Activated naive CD4-positive, alpha-beta T cell treated with anti-CD3 and anti-CD28 coated beads, Interleukin-2, amount 50 U/mL, for 24 hours (primary cell): ENCODE measurements at regions not wholly inside any gene's neighbourhood (a gene's known extent, or its start where the extent isn't known, plus 50 kb on each side); places are given as distances from the start of the nearest gene placed in this dataset.
"Not testable (repeated sequence)": the region's sequence is repeated elsewhere in the genome, so short reads cannot be mapped to it uniquely, and the experiment has no call there.

Source experiments
- H3K27ac Mint-ChIP-seq: one replicate; pipeline ENCODE4 v1.8.0; 2021; ENCODE audit warnings: mild to moderate bottlenecking, mixed read lengths
- H3K27me3 Mint-ChIP-seq: one replicate; pipeline ENCODE4 v1.8.0; 2021; ENCODE audit warnings: mixed read lengths
- H3K36me3 Mint-ChIP-seq: one replicate; pipeline ENCODE4 v1.8.0; 2021; ENCODE audit warnings: mixed read lengths
- H3K4me1 Mint-ChIP-seq: one replicate; pipeline ENCODE4 v1.8.0; 2021; ENCODE audit warnings: mixed read lengths
- H3K4me3 Mint-ChIP-seq: one replicate; pipeline ENCODE4 v1.8.0; 2021; ENCODE audit warnings: mild to moderate bottlenecking, mixed read lengths
- H3K9me3 Mint-ChIP-seq: one replicate; pipeline ENCODE4 v1.8.0; 2021; ENCODE audit warnings: mixed read lengths

DNA sequence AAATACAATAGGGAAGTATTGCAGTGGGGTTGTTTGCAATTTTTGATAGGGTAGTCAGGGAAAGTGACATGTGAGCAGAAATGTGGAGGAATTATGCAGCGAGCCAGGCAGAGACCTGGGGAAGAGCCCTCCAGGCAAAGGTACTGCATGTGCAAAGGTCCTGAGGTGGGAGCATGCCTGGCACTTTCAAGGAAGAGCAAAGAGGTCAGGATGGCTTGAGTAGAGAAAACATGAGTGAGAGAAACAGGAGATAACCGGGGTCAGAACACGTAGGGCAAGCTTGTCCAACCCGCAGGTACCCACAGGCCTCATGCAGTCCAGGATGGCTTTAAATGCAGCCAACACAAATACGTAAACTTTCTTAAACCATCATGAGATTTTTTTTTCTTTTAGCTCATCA, 71.0 kb downstream of the COQ2 start:
- Mint-ChIP-seq H3K27ac (peak overlapping the region; percentile 63), H3K4me1 (peaks cover 93% of the 10 kb centered on the region), H3K4me3 (no peak overlapping the region)

DNA sequence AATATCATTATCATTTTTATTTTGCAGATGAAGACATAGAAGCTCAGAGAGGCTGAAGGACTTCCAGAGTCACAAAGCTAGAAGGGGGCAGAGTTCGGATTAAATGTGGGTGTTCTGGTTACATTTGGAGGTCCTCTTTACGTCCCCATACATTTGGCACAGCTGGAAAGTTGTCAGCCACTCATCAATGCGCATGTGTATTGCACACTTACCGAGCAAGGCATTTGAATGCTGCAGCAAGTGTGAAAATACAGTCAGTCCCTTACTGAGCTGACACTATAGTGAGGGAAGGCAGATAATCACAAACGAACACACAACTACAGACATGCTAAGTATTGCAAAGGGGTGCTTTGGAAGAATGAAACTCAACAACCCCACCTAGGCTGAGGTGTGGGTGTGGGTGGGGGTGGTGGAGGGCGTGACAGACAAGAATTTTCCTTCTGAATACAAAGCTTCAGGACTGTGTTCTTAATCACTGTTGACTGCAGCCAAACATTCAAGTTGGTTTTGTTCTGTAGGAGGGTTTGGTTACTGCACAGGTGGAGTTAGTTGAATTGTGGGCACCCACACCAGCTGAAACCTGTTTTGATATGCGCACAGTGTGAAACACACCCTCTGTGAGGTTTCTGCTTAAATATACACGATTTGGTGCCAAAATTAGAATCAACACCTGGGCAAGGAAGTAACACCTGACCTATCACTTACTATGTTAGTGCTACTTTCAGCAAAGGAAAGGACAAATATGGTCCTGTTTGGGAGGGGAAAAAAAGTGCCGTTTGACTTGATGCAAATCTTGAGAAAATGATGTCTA, 72.4 kb downstream of the COQ2 start:
- peak overlapping the region; percentile 72 for H3K4me3 Mint-ChIP-seq
- peaks cover 85% of the 10 kb centered on the region for H3K4me1 Mint-ChIP-seq
- peaks cover 2% of the 10 kb centered on the region for H3K36me3 Mint-ChIP-seq
- H3K27ac Mint-ChIP-seq: peak overlapping the region; percentile 89
- no peaks in the 10 kb centered on the region for H3K27me3 Mint-ChIP-seq
- peaks cover 5% of the 10 kb centered on the region for H3K9me3 Mint-ChIP-seq

More for the DNA sequence above, 71.0 kb downstream of the COQ2 start:
- Mint-ChIP-seq H3K27me3 (no peaks in the 10 kb centered on the region), H3K9me3 (peaks cover 5% of the 10 kb centered on the region), H3K36me3 (peaks cover 2% of the 10 kb centered on the region)

- H3K4me3 Mint-ChIP-seq: no peak overlapping the region
Measured at GRCh38 chr4:83209419-83209818, 75.2 kb downstream of the COQ2 start.

DNA sequence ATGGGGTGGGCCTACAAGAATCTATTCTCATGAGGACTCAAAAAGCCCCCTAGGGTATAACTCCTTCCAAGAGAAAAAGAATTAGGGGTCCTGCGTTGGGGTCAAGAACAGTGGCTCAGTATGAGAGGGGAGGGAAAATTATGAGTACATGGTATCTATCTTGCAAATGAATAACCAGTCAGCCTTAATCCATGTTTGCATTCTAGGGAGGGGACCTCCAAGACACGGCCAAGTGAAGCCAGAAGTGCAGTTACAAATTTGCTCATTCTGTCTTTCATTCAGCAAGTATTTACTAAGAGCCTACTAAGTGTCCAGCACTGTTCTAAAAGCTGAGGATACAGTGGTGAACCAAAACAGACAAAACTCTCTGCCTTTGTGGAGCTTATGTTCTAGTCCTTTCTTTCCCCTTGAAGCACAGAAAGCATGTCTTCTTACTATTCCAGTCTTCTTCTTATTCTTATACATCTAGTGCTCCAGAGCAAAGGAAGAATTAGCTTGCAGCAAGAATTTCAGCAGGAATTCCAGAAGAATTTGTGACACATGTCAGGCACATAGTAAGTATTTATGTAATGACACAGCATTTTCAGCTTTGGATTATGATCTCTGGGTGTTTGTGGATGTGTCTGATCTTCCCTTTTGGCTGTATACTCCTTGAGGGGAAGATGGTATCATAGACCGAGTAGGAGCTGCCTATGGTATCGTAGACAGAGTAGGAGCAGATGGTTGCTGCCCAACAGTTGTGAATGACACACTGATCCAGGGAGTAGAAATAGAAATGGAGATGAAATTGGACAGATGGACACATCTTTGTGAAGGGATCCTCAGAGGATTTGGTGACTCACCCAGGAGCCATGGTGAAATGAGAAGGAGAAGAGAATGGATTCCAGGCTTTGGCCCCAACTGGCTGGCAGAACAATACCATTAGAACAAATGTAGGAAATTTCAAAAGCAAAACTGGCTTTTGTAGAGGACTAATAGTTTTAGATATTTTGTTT, 75.9 kb downstream of the COQ2 start:
- peaks cover 5% of the 10 kb centered on the region for H3K9me3 Mint-ChIP-seq
- peaks cover 55% of the 10 kb centered on the region for H3K4me1 Mint-ChIP-seq
- no peaks in the 10 kb centered on the region for H3K27me3 Mint-ChIP-seq
- H3K36me3 Mint-ChIP-seq: peaks cover 2% of the 10 kb centered on the region
- no peak overlapping the region for H3K4me3 Mint-ChIP-seq
- H3K27ac Mint-ChIP-seq: peak overlapping the region; percentile 52

More at GRCh38 chr4:83209419-83209818, 75.2 kb downstream of the COQ2 start:
- peaks cover 59% of the 10 kb centered on the region for H3K4me1 Mint-ChIP-seq
- peaks cover 5% of the 10 kb centered on the region for H3K9me3 Mint-ChIP-seq
- peaks cover 2% of the 10 kb centered on the region for H3K36me3 Mint-ChIP-seq
- H3K27ac Mint-ChIP-seq: no peak overlapping the region
- H3K27me3 Mint-ChIP-seq: no peaks in the 10 kb centered on the region

GRCh38 chr4:83207497-83208101, 77.0 kb downstream of the COQ2 start:
- H3K9me3 Mint-ChIP-seq: peaks cover 5% of the 10 kb centered on the region
- H3K4me1 Mint-ChIP-seq: peaks cover 45% of the 10 kb centered on the region
- H3K4me3 Mint-ChIP-seq: no peak overlapping the region
- H3K27me3 Mint-ChIP-seq: no peaks in the 10 kb centered on the region
- H3K27ac Mint-ChIP-seq: no peak overlapping the region
- H3K36me3 Mint-ChIP-seq: no peaks in the 10 kb centered on the region

GRCh38 chr4:83205760-83206159, 78.8 kb downstream of the COQ2 start:
- Mint-ChIP-seq H3K36me3 (no peaks in the 10 kb centered on the region), H3K4me3 (no peak overlapping the region), H3K27ac (no peak overlapping the region), H3K9me3 (peaks cover 5% of the 10 kb centered on the region), H3K4me1 (peaks cover 29% of the 10 kb centered on the region), H3K27me3 (no peaks in the 10 kb centered on the region)

GRCh38 chr4:83204731-83205130, 79.9 kb downstream of the COQ2 start:
- Mint-ChIP-seq H3K36me3 (no peaks in the 10 kb centered on the region), H3K27me3 (no peaks in the 10 kb centered on the region), H3K9me3 (peaks cover 5% of the 10 kb centered on the region), H3K4me3 (no peak overlapping the region), H3K4me1 (peaks cover 19% of the 10 kb centered on the region), H3K27ac (no peak overlapping the region)

- Mint-ChIP-seq H3K9me3 (no peaks in the 10 kb centered on the region), H3K36me3 (no peaks in the 10 kb centered on the region), H3K4me1 (peaks cover 7% of the 10 kb centered on the region), H3K27me3 (no peaks in the 10 kb centered on the region), H3K4me3 (no peak overlapping the region), H3K27ac (no peak overlapping the region)
Measured at GRCh38 chr4:83201761-83202160, 82.8 kb downstream of the COQ2 start.

DNA sequence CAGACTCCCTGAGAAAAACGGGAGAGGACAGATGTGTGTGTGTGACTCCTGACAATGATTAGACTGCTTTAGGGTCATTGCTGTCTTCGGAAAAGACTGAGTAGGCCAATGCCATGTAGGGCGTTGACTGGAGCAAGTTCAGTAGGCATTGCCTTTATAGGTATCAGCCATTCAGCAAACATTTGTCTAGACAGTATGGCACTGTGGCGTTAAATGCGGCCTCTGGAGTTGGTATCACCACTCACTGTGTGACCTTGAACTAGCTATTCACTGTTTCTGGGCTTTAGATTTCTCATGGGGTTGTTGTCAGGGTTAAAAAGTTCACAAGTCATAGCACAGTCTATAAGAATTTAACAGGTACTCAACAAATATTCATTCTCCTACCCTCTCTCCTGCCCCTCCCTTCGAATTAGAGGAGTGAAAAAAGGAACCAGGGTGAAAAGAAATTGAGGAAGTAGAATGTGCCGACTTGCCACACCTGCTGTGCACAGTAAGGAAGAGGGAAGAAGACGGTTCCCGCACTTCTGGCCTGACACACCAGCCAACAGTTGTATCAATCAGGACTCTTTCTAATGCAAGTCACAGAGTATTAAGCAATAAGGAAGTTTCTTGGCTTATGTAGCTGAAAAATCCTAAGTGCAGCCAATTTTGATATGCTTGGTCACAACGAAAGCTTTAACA, 83.2 kb upstream of the PLAC8 start:
- Mint-ChIP-seq H3K27me3 (no peaks in the 10 kb centered on the region), H3K27ac (no peak overlapping the region), H3K36me3 (peaks cover 2% of the 10 kb centered on the region), H3K9me3 (no peaks in the 10 kb centered on the region), H3K4me1 (peaks cover 9% of the 10 kb centered on the region), H3K4me3 (no peak overlapping the region)

DNA sequence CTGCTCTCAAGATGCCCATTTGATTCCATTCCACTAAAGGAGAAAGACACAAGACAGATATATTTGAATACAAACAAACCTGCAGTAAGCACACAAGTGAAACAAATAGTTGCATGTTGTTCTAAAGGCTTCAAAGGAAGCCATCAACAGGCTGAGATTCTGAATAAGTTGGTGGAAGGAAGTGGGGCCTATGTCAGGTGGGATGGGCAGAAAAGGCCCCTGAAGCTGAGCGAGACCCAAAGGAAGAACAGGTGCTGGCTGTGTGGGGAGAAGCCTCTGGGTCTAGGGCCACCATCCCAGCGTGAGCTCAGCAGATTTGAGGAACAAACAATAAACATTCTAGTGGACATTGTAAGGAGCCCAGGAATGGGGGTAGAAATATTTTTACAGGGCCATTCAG, 82.4 kb upstream of the PLAC8 start:
- Mint-ChIP-seq H3K27me3 (no peaks in the 10 kb centered on the region), H3K4me1 (peaks cover 6% of the 10 kb centered on the region), H3K9me3 (no peaks in the 10 kb centered on the region), H3K27ac (no peak overlapping the region), H3K4me3 (no peak overlapping the region), H3K36me3 (peaks cover 2% of the 10 kb centered on the region)

- H3K9me3 Mint-ChIP-seq: no peaks in the 10 kb centered on the region
- H3K4me3 Mint-ChIP-seq: no peak overlapping the region
- peaks cover 6% of the 10 kb centered on the region for H3K4me1 Mint-ChIP-seq
- H3K36me3 Mint-ChIP-seq: peaks cover 2% of the 10 kb centered on the region
- H3K27ac Mint-ChIP-seq: no peak overlapping the region
- no peaks in the 10 kb centered on the region for H3K27me3 Mint-ChIP-seq
Measured at GRCh38 chr4:83195269-83195668, 80.7 kb upstream of the PLAC8 start.

- not testable (repeated sequence) for H3K4me3 Mint-ChIP-seq, H3K36me3 Mint-ChIP-seq, H3K9me3 Mint-ChIP-seq, H3K4me1 Mint-ChIP-seq, H3K27me3 Mint-ChIP-seq, H3K27ac Mint-ChIP-seq
Measured at GRCh38 chr4:83194588-83194987, 80.1 kb upstream of the PLAC8 start.

DNA sequence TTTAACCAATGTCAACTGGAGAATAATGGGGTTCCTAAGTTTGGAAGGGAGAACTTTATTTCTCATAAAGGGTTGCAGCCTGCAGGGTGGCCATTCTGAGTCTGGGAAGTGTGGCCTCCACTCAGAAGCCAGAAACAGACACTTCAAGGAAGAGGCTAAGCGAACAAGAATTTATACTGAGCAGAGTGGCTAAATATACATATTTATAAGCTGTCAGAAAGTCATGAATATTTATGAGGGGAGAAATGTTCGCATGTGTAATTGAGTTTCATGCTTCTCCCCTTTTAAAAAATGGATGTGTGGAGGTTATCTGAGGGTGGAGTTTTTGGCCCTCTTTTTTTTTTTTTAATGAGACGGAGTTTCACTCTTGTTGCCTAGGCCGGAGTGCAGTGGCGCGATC, 78.1 kb upstream of the PLAC8 start:
- Mint-ChIP-seq H3K36me3 (peaks cover 2% of the 10 kb centered on the region), H3K4me3 (no peak overlapping the region), H3K9me3 (no peaks in the 10 kb centered on the region), H3K27me3 (no peaks in the 10 kb centered on the region), H3K27ac (no peak overlapping the region), H3K4me1 (peaks cover 22% of the 10 kb centered on the region)

- Mint-ChIP-seq H3K27me3 (no peaks in the 10 kb centered on the region), H3K4me1 (peaks cover 16% of the 10 kb centered on the region), H3K27ac (no peak overlapping the region), H3K4me3 (no peak overlapping the region), H3K36me3 (peaks cover 2% of the 10 kb centered on the region), H3K9me3 (no peaks in the 10 kb centered on the region)
Measured at GRCh38 chr4:83191026-83191425, 76.5 kb upstream of the PLAC8 start.

GRCh38 chr4:83189631-83190136, 75.2 kb upstream of the PLAC8 start:
- peaks cover 2% of the 10 kb centered on the region for H3K36me3 Mint-ChIP-seq
- H3K4me3 Mint-ChIP-seq: no peak overlapping the region
- no peaks in the 10 kb centered on the region for H3K9me3 Mint-ChIP-seq
- H3K4me1 Mint-ChIP-seq: peaks cover 16% of the 10 kb centered on the region
- H3K27ac Mint-ChIP-seq: no peak overlapping the region
- H3K27me3 Mint-ChIP-seq: no peaks in the 10 kb centered on the region
